Upper lobe of left lung (tissue), 4 donors: ENCODE measurements at regions not wholly inside any gene's neighbourhood (a gene's known extent, or its start where the extent isn't known, plus 50 kb on each side); places are given as distances from the start of the nearest gene placed in this dataset.
"Not testable (repeated sequence)": the region's sequence is repeated elsewhere in the genome, so short reads cannot be mapped to it uniquely, and the experiment has no call there.

ENCODE experiments used
- EP300 ChIP-seq, 4 donors: sonication (generic); formaldehyde crosslinking; IDR thresholded peaks; one replicate each; pipeline ENCODE4 v1.5.1; 2017; ENCODE audit warnings: antibody characterized with exemption in 4 of 4, control low read depth in 2 of 4
- POLR2A ChIP-seq, 4 donors: fragments of 450-650 bp; IDR thresholded peaks; one replicate each; pipeline ENCODE4 v1.5.1; 2016 to 2017; ENCODE audit warnings: antibody characterized with exemption in 4 of 4, mild to moderate bottlenecking in 2 of 4
- TF ChIP-seq, protein P1 (sequence below), 6 experiments: fragments of 450-650 bp in 4 of 6; fragments of 200-600 bp in 2 of 6; sonication (generic) in 2 of 6; IDR thresholded peaks; one replicate each; pipeline ENCODE4 v1.5.1; 2016 to 2019; ENCODE audit warnings: antibody characterized with exemption in 6 of 6

DNA sequence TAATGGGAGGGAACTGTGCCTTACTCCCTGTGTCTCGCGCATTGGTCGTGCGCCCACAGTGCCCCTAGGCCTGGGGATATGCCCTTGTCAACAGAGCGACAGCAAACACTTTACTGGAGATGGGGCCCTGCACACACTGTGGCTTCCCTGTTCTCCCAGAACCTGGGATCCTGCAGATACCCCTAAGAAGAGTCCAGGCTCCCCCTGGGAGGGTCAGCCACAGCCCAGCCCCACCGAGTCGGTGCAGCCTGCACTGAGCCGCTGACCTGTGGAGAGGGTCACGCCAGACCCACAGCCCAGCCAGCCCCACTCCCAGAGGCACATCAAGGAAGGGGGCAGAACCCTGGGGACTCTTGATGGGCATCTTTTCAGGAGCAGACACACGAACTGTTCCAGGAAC is 480.3 kb downstream of the TMEM121 start:
- TF ChIP-seq, protein P1, sequence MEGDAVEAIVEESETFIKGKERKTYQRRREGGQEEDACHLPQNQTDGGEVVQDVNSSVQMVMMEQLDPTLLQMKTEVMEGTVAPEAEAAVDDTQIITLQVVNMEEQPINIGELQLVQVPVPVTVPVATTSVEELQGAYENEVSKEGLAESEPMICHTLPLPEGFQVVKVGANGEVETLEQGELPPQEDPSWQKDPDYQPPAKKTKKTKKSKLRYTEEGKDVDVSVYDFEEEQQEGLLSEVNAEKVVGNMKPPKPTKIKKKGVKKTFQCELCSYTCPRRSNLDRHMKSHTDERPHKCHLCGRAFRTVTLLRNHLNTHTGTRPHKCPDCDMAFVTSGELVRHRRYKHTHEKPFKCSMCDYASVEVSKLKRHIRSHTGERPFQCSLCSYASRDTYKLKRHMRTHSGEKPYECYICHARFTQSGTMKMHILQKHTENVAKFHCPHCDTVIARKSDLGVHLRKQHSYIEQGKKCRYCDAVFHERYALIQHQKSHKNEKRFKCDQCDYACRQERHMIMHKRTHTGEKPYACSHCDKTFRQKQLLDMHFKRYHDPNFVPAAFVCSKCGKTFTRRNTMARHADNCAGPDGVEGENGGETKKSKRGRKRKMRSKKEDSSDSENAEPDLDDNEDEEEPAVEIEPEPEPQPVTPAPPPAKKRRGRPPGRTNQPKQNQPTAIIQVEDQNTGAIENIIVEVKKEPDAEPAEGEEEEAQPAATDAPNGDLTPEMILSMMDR (IDR thresholded peaks at IDR 0.05), result not testable (repeated sequence)
- TF ChIP-seq EP300, POLR2A (IDR thresholded peaks at IDR 0.05): not testable (repeated sequence)
